Keratinocyte (primary cell): ENCODE measurements at regions not wholly inside any gene's neighbourhood (a gene's known extent, or its start where the extent isn't known, plus 50 kb on each side); places are given as distances from the start of the nearest gene placed in this dataset.

ENCODE experiments used
- CTCF ChIP-seq, 3 experiments: IDR thresholded peaks in 1 of 3; conservative IDR thresholded peaks in 1 of 3; optimal IDR thresholded peaks in 1 of 3; 2 replicates in 2 of 3; 3 replicates in 1 of 3; pipeline versions ENCODE3 to v1.5.1; 2011; ENCODE audit warnings: low read length in 3 of 3, mild to moderate bottlenecking in 3 of 3, moderate library complexity in 2 of 3, control low read depth in 1 of 3, inconsistent platforms in 1 of 3; ENCODE audit not compliant: insufficient read depth in 2 of 3; ENCODE audit errors: extremely low read depth in 1 of 3
- EZH2 ChIP-seq: IDR thresholded peaks from one replicate; pipeline ENCODE4 v1.6.1; 2012; ENCODE audit warnings: inconsistent platforms, mild to moderate bottlenecking, low read length, moderate library complexity

- no peak for TF ChIP-seq CTCF (optimal IDR thresholded peaks at IDR 0.05 in 1 of 3, IDR thresholded peaks at IDR 0.05 in 1 of 3, conservative IDR thresholded peaks at IDR 0.05 in 1 of 3; ENCODE audit: extremely low read depth in 1 of 3, insufficient read depth in 2 of 3, low read length in 3 of 3)
- TF ChIP-seq EZH2, result no peak
Observed at GRCh38 chr11:87535513-87535912, 497.8 kb downstream of the TMEM135 start.
